Prostate gland (tissue), 2 donors: ENCODE measurements at regions not wholly inside any gene's neighbourhood (a gene's known extent, or its start where the extent isn't known, plus 50 kb on each side); places are given as distances from the start of the nearest gene placed in this dataset.

Experiments used
- DNase-seq: peaks from one replicate; pipeline ENCODE4 v3.0.0-alpha.2; 2019; ENCODE audit warnings: low spot score
- H3K27ac ChIP-seq, 2 donors: fragments of 200-600 bp; sonication (generic); 2 replicates each; pipeline ENCODE4 v1.5.1; 2017 to 2019
- H3K27me3 ChIP-seq: fragments of 200-600 bp; sonication (generic); replicated peaks from 2 replicates; pipeline ENCODE4 v1.5.1; 2019; ENCODE audit not compliant: insufficient read depth
- H3K36me3 ChIP-seq, 2 donors: fragments of 200-600 bp; sonication (generic); 1 replicate in 1 of 2; 2 replicates in 1 of 2; pipeline versions ENCODE4 v1.5.1 to v1.8.1; 2017 to 2019
- H3K4me1 ChIP-seq: fragments of 200-600 bp; sonication (generic); replicated peaks from 2 replicates; pipeline ENCODE4 v1.5.1; 2019
- H3K4me3 ChIP-seq, 2 donors: fragments of 200-600 bp; sonication (generic); 2 replicates each; pipeline ENCODE4 v1.5.1; 2017 to 2019
- H3K9me3 ChIP-seq: fragments of 200-600 bp; sonication (generic); 2 replicates; pipeline ENCODE4 v1.5.1; 2017
- POLR2A ChIP-seq: fragments of 450-650 bp; IDR thresholded peaks from one replicate; pipeline ENCODE4 v1.6.1; 2016; ENCODE audit warnings: antibody characterized with exemption, mild to moderate bottlenecking
- POLR2AphosphoS5 ChIP-seq: sonication (generic); formaldehyde crosslinking; IDR thresholded peaks from one replicate; pipeline ENCODE4 v1.6.1; 2017; ENCODE audit warnings: antibody characterized with exemption
- WGBS: methylation state at CpG from one replicate; pipeline ENCODE4 v1.1.5; 2018; 5-methylcytosine and 5-hydroxymethylcytosine counted together
- intact Hi-C: fragments of 100-400 bp; cut with DNase I; formaldehyde crosslinking; loops from one replicate; pipeline ENCODE4 v1.14.2; 2022
- TF ChIP-seq, protein P1 (sequence below), 4 experiments: fragments of 200-600 bp in 2 of 4; fragments of 450-650 bp in 2 of 4; sonication (generic) in 2 of 4; IDR thresholded peaks; 1 replicate in 3 of 4; 2 replicates in 1 of 4; pipeline ENCODE4 v1.5.1; 2016 to 2019; ENCODE audit warnings: antibody characterized with exemption in 4 of 4, mild to moderate bottlenecking in 2 of 4, moderate library complexity in 2 of 4

DNA sequence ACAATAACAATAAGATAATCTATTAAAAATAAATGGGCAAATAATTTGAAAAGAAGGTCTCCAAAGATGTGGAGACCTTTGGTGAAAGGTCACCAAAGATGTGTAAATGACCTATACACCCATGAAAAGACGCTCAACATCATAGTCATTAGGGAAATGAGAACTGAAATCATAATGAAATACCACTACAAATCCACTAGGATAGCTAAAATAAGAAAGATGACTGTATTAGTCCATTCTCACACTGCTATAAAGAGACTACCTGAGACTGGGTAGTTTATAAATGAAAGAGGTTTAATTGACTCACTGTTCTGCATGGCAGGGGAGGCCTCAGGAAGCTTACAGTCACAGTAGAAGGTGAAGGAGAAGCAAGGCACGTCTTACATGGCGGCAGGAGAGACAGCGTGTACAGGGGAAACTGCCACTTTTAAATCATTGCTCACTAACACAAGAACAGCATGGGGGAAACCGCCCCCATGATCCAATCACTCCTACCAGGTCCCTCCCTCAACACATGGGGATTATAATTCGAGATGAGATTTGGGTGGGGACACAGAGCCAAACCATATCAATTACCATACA lies 339.6 kb downstream of the ENC1 start:
- H3K27me3 ChIP-seq: no peaks in the 10 kb centered on the region
- no peaks in the 10 kb centered on the region for H3K36me3 ChIP-seq
- WGBS: 94% methylated on average over 6 of the region's 6 CpGs
- no peak for DNase-seq
- H3K4me1 ChIP-seq: no peaks in the 10 kb centered on the region
- no peaks in the 10 kb centered on the region for H3K9me3 ChIP-seq
- H3K4me3 ChIP-seq: no peak overlapping the region
- no peak overlapping the region for H3K27ac ChIP-seq
- TF ChIP-seq POLR2A (no peak), POLR2AphosphoS5 (no peak)
- TF ChIP-seq, protein P1, sequence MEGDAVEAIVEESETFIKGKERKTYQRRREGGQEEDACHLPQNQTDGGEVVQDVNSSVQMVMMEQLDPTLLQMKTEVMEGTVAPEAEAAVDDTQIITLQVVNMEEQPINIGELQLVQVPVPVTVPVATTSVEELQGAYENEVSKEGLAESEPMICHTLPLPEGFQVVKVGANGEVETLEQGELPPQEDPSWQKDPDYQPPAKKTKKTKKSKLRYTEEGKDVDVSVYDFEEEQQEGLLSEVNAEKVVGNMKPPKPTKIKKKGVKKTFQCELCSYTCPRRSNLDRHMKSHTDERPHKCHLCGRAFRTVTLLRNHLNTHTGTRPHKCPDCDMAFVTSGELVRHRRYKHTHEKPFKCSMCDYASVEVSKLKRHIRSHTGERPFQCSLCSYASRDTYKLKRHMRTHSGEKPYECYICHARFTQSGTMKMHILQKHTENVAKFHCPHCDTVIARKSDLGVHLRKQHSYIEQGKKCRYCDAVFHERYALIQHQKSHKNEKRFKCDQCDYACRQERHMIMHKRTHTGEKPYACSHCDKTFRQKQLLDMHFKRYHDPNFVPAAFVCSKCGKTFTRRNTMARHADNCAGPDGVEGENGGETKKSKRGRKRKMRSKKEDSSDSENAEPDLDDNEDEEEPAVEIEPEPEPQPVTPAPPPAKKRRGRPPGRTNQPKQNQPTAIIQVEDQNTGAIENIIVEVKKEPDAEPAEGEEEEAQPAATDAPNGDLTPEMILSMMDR (IDR thresholded peaks at IDR 0.05): no peak
- intact Hi-C loops: no loop called here

DNA sequence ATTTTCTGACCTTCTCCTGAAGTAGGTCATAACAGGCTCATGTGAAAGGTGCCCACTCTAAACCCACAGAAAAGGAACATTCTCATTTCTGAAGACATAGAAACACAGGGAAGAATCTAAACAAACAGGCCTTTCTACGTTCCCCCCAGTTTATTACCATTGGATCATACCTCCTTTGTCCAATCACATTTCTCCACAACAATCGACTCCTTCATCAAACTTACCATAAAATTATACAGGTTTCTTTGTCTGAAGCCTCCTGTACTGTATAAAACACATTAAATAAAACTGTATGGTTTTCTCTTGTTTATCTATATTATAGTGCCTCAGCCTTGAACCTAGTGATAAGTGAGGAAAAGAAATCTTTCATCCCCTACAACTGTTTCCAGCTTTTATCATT lies 340.7 kb downstream of the ENC1 start:
- no peak overlapping the region for H3K4me3 ChIP-seq
- TF ChIP-seq POLR2A: no peak
- TF ChIP-seq POLR2AphosphoS5: no peak
- TF ChIP-seq, protein P1 (IDR thresholded peaks at IDR 0.05): no peak
- intact Hi-C loops: no loop called here
- H3K9me3 ChIP-seq: no peaks in the 10 kb centered on the region
- no peak overlapping the region for H3K27ac ChIP-seq
- H3K4me1 ChIP-seq: no peaks in the 10 kb centered on the region
- no peak for DNase-seq
- WGBS: 53% methylated on average over 2 of the region's 2 CpGs
- no peaks in the 10 kb centered on the region for H3K36me3 ChIP-seq
- no peaks in the 10 kb centered on the region for H3K27me3 ChIP-seq

DNA sequence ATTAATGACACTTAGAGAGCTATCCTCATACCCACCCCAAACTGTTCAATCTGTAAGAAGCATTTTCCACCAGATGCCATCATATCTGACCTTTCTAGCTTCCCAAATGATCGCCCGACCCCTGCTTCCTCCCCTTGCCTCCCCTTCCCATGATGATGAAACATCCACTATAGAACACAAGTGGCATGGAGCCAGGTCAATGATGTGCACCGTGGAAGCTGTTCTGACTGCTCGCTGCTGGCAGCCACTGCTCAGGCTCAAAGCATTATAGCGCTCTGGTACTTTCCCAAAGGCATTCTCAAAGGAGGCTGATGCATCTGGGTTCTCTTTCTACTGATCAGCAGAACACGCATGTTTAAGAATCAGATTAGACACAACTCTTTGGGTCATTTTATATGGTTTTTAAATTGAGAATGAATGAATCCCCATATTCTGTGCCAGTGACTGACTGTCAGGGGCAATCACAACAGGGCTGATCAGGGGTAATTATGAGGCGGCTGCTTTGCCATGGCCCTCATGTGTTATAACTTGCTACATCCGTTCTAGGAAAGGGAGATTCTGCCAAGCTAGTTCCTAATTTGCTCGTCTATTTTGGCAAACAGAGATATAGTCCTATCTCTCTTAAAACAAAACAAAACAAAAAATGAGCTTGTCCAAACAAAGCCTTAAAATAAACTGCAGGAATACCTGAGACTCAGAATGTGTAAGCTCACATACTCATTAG lies 343.7 kb downstream of the ENC1 start:
- no peaks in the 10 kb centered on the region for H3K27me3 ChIP-seq
- DNase-seq: peak; percentile 21
- no peaks in the 10 kb centered on the region for H3K9me3 ChIP-seq
- no peaks in the 10 kb centered on the region for H3K36me3 ChIP-seq
- TF ChIP-seq POLR2A (no peak), POLR2AphosphoS5 (no peak)
- TF ChIP-seq, protein P1 (IDR thresholded peaks at IDR 0.05): no peak
- intact Hi-C loops: no loop called here
- no peaks in the 10 kb centered on the region for H3K4me1 ChIP-seq
- H3K27ac ChIP-seq: no peak overlapping the region
- 29% methylated on average over 9 of the region's 9 CpGs for WGBS
- H3K4me3 ChIP-seq: no peak overlapping the region

DNA sequence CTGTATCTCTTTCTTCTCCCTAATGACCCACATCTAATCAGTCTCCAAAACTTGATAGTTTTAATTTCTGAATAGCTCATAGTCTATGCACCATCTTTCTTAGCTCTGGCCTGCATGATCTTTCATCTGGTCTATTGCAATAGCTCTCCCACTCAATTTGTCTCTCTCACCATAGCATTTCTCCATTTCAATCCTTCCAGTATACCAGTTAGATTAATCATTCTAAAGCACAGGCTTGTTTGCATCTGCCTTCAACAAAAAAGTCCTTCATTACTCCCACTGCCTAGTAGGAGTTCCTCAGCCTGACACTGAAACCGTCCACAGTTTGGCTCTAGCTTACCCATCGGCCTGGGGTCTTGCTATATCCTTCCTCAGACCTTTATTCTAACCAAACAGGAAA lies 344.9 kb downstream of the ENC1 start:
- intact Hi-C loops: no loop called here
- Histone ChIP-seq H3K4me1 (no peaks in the 10 kb centered on the region), H3K27ac (no peak overlapping the region), H3K36me3 (no peaks in the 10 kb centered on the region), H3K4me3 (no peak overlapping the region), H3K27me3 (no peaks in the 10 kb centered on the region), H3K9me3 (no peaks in the 10 kb centered on the region)
- WGBS: 98% methylated on average over 2 of the region's 2 CpGs
- DNase-seq: no peak
- TF ChIP-seq POLR2A (no peak), POLR2AphosphoS5 (no peak)
- TF ChIP-seq, protein P1 (IDR thresholded peaks at IDR 0.05): no peak

DNA sequence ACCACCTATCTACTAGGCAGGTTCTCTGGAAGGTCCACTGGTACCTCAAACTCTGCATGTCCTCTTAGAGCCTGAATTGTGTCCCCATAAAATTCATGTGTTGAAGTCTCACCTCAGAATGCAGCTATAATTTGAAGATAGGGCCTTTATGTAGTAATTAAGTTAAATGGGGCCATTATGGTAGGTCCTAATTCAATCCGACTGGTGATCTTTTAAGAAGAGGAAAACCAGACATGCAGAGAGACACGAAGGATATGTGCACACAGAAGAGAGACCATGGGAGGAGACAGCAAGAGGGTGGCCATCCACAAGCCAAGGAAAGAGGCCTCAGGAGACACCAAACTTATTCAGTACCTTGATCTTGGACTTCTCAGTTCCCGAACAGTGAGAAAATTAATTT lies 345.4 kb downstream of the ENC1 start:
- TF ChIP-seq, protein P1 (IDR thresholded peaks at IDR 0.05): no peak
- TF ChIP-seq POLR2AphosphoS5: no peak
- TF ChIP-seq POLR2A: no peak
- 96% methylated on average over 3 of the region's 3 CpGs for WGBS
- Histone ChIP-seq H3K9me3 (no peaks in the 10 kb centered on the region), H3K36me3 (no peaks in the 10 kb centered on the region), H3K27me3 (no peaks in the 10 kb centered on the region), H3K27ac (no peak overlapping the region), H3K4me1 (no peaks in the 10 kb centered on the region), H3K4me3 (no peak overlapping the region)
- DNase-seq: no peak
- intact Hi-C loops: no loop called here
